ENCODE measurements at regions not wholly inside any gene's neighbourhood (a gene's known extent, or its start where the extent isn't known, plus 50 kb on each side); places are given as distances from the start of the nearest gene placed in this dataset.

GRCh38 chr1:37294529-37294928 is 179.9 kb upstream of the ZC3H12A start:
- 0 out of 2 replicates have a peak, but pooled peaks cover 3% of the 10 kb centered on the region for H3K4me1 ChIP-seq (ENCODE audit: control insufficient read depth, insufficient read depth, low read length)
- intact Hi-C loops (cut with micrococcal nuclease; ENCODE audit: unreplicated experiment) (no loop called here), in situ Hi-C loops (cut with HindIII; ENCODE audit: low pct_unique_long_range_greater_than_20kb, low sequenced_read_pairs) (no loop called here)
- H3K36me3 ChIP-seq (ENCODE audit: control insufficient read depth, insufficient read depth, low read length) = no peaks in the 10 kb centered on the region
- H3K4me3 ChIP-seq (ENCODE audit: low read depth in 2 of 2, low read length in 2 of 2) = no peak overlapping the region
- ATAC-seq (no peak), DNase-seq (ENCODE audit: low read depth, low spot score) (no peak)
- POLR2A ChIA-PET = no interaction called here
- H3K27me3 ChIP-seq (ENCODE audit: control insufficient read depth, insufficient read depth, low read length) = peaks cover 27% of the 10 kb centered on the region
- H3K9me3 ChIP-seq (ENCODE audit: control insufficient read depth, insufficient read depth, low read depth, low read length) = no peaks in the 10 kb centered on the region
- TF ChIP-seq REST (IDR thresholded peaks at IDR 0.05; ENCODE audit: insufficient read depth in 1 of 2, low read depth in 2 of 2, low read length in 1 of 2) (no peak), POLR2AphosphoS5 (IDR thresholded peaks at IDR 0.05; ENCODE audit: low read depth, low read length) (no peak), SIN3A (IDR thresholded peaks at IDR 0.05; ENCODE audit: borderline replicate concordance, insufficient read depth, low read depth, low read length) (no peak), CTCF (IDR thresholded peaks at IDR 0.05) (no peak), TCF7L2 (IDR thresholded peaks at IDR 0.05; ENCODE audit: low read depth, low read length) (no peak)
- CTCF ChIA-PET = no interaction called here
- H3K27ac ChIP-seq (ENCODE audit: low read length) = no peak overlapping the region
- BruUV-seq (replicated peaks) = no TSS peak

GRCh38 chr1:37298769-37299168 is 175.6 kb upstream of the ZC3H12A start:
- DNase-seq (ENCODE audit: low read depth, low spot score) (no peak), ATAC-seq (no peak)
- ChIA-PET POLR2A (no interaction called here), CTCF (no interaction called here)
- TF ChIP-seq REST (IDR thresholded peaks at IDR 0.05; ENCODE audit: insufficient read depth in 1 of 2, low read depth in 2 of 2, low read length in 1 of 2) (no peak), TCF7L2 (IDR thresholded peaks at IDR 0.05; ENCODE audit: low read depth, low read length) (no peak), POLR2AphosphoS5 (IDR thresholded peaks at IDR 0.05; ENCODE audit: low read depth, low read length) (no peak), SIN3A (IDR thresholded peaks at IDR 0.05; ENCODE audit: borderline replicate concordance, insufficient read depth, low read depth, low read length) (no peak), CTCF (IDR thresholded peaks at IDR 0.05) (no peak)
- in situ Hi-C loops (cut with HindIII; ENCODE audit: low pct_unique_long_range_greater_than_20kb, low sequenced_read_pairs) (no loop called here), intact Hi-C loops (cut with micrococcal nuclease; ENCODE audit: unreplicated experiment) (no loop called here)
- H3K27me3 ChIP-seq (ENCODE audit: control insufficient read depth, insufficient read depth, low read length) = peaks cover 26% of the 10 kb centered on the region
- H3K36me3 ChIP-seq (ENCODE audit: control insufficient read depth, insufficient read depth, low read length) = no peaks in the 10 kb centered on the region
- no TSS peak for BruUV-seq (replicated peaks)
- 0 out of 2 replicates have a peak, but pooled peaks cover 3% of the 10 kb centered on the region for H3K4me1 ChIP-seq (ENCODE audit: control insufficient read depth, insufficient read depth, low read length)
- no peaks in the 10 kb centered on the region for H3K9me3 ChIP-seq (ENCODE audit: control insufficient read depth, insufficient read depth, low read depth, low read length)
- no peak overlapping the region for H3K4me3 ChIP-seq (ENCODE audit: low read depth in 2 of 2, low read length in 2 of 2)
- H3K27ac ChIP-seq (ENCODE audit: low read length) = no peak overlapping the region
